Mesenchymal stem cell (in vitro differentiated cells and primary cell): ENCODE measurements at regions not wholly inside any gene's neighbourhood (a gene's known extent, or its start where the extent isn't known, plus 50 kb on each side); places are given as distances from the start of the nearest gene placed in this dataset.

Experiments used
- DNase-seq: peaks from one replicate; pipeline ENCODE4 v3.0.0-alpha.2; 2013
- H2AFZ ChIP-seq: one replicate; pipeline ENCODE4 v1.6.1; 2013; ENCODE audit warnings: low read depth, mild to moderate bottlenecking, control low read depth, inconsistent platforms, low read length, moderate library complexity
- H2AK5ac ChIP-seq: 2 replicates; pipeline ENCODE4 v1.6.1; 2013; ENCODE audit warnings: low read length, moderate library complexity, mild to moderate bottlenecking, inconsistent platforms; ENCODE audit not compliant: severe bottlenecking
- H2BK120ac ChIP-seq: one replicate; pipeline ENCODE4 v1.6.1; 2013; ENCODE audit warnings: low read depth, mild to moderate bottlenecking, inconsistent platforms, low read length, moderate library complexity
- H2BK12ac ChIP-seq, 2 experiments: one replicate each; pipeline ENCODE4 v1.6.1; 2013; ENCODE audit warnings: inconsistent platforms in 2 of 2, low read length in 2 of 2, mild to moderate bottlenecking in 2 of 2, moderate library complexity in 2 of 2, control low read depth in 1 of 2
- H2BK15ac ChIP-seq: one replicate; pipeline ENCODE4 v1.6.1; 2013; ENCODE audit warnings: mild to moderate bottlenecking, low read depth, inconsistent platforms; ENCODE audit not compliant: poor library complexity, severe bottlenecking
- H2BK5ac ChIP-seq: 2 replicates; pipeline ENCODE4 v1.6.1; 2013; ENCODE audit warnings: low read depth, mild to moderate bottlenecking, low read length, control low read depth, inconsistent platforms; ENCODE audit not compliant: poor library complexity, severe bottlenecking
- H3K14ac ChIP-seq, 2 experiments: one replicate each; pipeline ENCODE4 v1.6.1; 2013; ENCODE audit warnings: inconsistent platforms in 2 of 2, low read length in 2 of 2, control low read depth in 1 of 2, mild to moderate bottlenecking in 1 of 2, moderate library complexity in 1 of 2
- H3K18ac ChIP-seq, 2 experiments: one replicate each; pipeline ENCODE4 v1.6.1; 2013; ENCODE audit warnings: inconsistent platforms in 2 of 2, low read length in 2 of 2, control low read depth in 1 of 2, low read depth in 1 of 2, mild to moderate bottlenecking in 1 of 2
- H3K23ac ChIP-seq, 2 experiments: one replicate each; pipeline ENCODE4 v1.6.1; 2013; ENCODE audit warnings: inconsistent platforms in 2 of 2, low read length in 2 of 2, mild to moderate bottlenecking in 2 of 2, moderate library complexity in 2 of 2, control low read depth in 1 of 2
- H3K27ac ChIP-seq: 2 replicates; pipeline ENCODE4 v1.5.1; 2013; ENCODE audit warnings: mild to moderate bottlenecking, moderate library complexity, low read length, control low read depth, inconsistent platforms; ENCODE audit not compliant: poor library complexity, severe bottlenecking
- H3K27me3 ChIP-seq, 2 experiments: 2 replicates each; pipeline versions ENCODE4 v1.6.1 to v1.7.0; 2013; ENCODE audit warnings: low read length in 2 of 2, mild to moderate bottlenecking in 2 of 2, moderate library complexity in 2 of 2, control low read depth in 1 of 2, inconsistent platforms in 1 of 2; ENCODE audit not compliant: control insufficient read depth in 1 of 2, insufficient read depth in 1 of 2
- H3K36me3 ChIP-seq, 2 experiments: 2 replicates each; pipeline versions ENCODE4 v1.6.1 to v1.7.0; 2013; ENCODE audit warnings: low read length in 2 of 2, control low read depth in 1 of 2, inconsistent platforms in 1 of 2, low read depth in 1 of 2, mild to moderate bottlenecking in 1 of 2; ENCODE audit not compliant: insufficient read depth in 2 of 2, control insufficient read depth in 1 of 2
- H3K4ac ChIP-seq, 2 experiments: one replicate each; pipeline ENCODE4 v1.6.1; 2013; ENCODE audit warnings: inconsistent platforms in 2 of 2, low read length in 2 of 2, mild to moderate bottlenecking in 2 of 2, moderate library complexity in 2 of 2, control low read depth in 1 of 2, low read depth in 1 of 2
- H3K4me1 ChIP-seq: 2 replicates; pipeline ENCODE4 v1.6.1; 2013; ENCODE audit warnings: low read depth, low read length, control low read depth; ENCODE audit not compliant: control insufficient read depth, insufficient read depth
- H3K4me2 ChIP-seq: 2 replicates; pipeline ENCODE4 v1.6.1; 2013; ENCODE audit warnings: low read length, mild to moderate bottlenecking, inconsistent platforms; ENCODE audit not compliant: poor library complexity, severe bottlenecking
- H3K4me3 ChIP-seq, 2 experiments: 2 replicates each; pipeline versions ENCODE4 v1.5.1 to v1.7.0; 2013; ENCODE audit warnings: low read length in 2 of 2, mild to moderate bottlenecking in 2 of 2, control low read depth in 1 of 2, low read depth in 1 of 2; ENCODE audit not compliant: insufficient read depth in 1 of 2
- H3K79me1 ChIP-seq: replicated peaks from 2 replicates; pipeline ENCODE4 v1.6.1; 2013; ENCODE audit warnings: mild to moderate bottlenecking, control low read depth, low read length, inconsistent platforms; ENCODE audit not compliant: poor library complexity, severe bottlenecking
- H3K9ac ChIP-seq: 2 replicates; pipeline ENCODE4 v1.7.0; 2013; ENCODE audit warnings: mild to moderate bottlenecking, low read length, moderate library complexity
- H3K9me3 ChIP-seq: 2 replicates; pipeline ENCODE4 v1.7.0; 2013; ENCODE audit warnings: mild to moderate bottlenecking, low read length; ENCODE audit not compliant: control insufficient read depth
- H4K8ac ChIP-seq: one replicate; pipeline ENCODE4 v1.6.1; 2013; ENCODE audit warnings: inconsistent platforms, mild to moderate bottlenecking, low read length, moderate library complexity
- H4K91ac ChIP-seq: one replicate; pipeline ENCODE4 v1.6.1; 2013; ENCODE audit warnings: mild to moderate bottlenecking, low read length, inconsistent platforms
- WGBS: methylation state at CpG from one replicate; pipeline ENCODE4 v1.1.7; 2013; ENCODE audit warnings: mixed read lengths; 5-methylcytosine and 5-hydroxymethylcytosine counted together

- Histone ChIP-seq H2AFZ (no peak overlapping the region), H2BK12ac (no peak overlapping the region), H3K4me3 (no peak overlapping the region), H4K8ac (no peak overlapping the region), H3K9ac (no peak overlapping the region), H3K4me2 (no peak overlapping the region), H3K23ac (no peak overlapping the region), H3K79me1 (no peaks in the 10 kb centered on the region), H4K91ac (no peak overlapping the region), H2BK5ac (no peak overlapping the region), H2BK15ac (no peak overlapping the region), H2AK5ac (no peak overlapping the region), H3K27me3 (no peaks in the 10 kb centered on the region), H3K4me1 (no peaks in the 10 kb centered on the region), H3K4ac (no peak overlapping the region), H3K14ac (no peak overlapping the region), H3K27ac (no peak overlapping the region), H3K36me3 (no peaks in the 10 kb centered on the region), H3K18ac (no peak overlapping the region), H2BK120ac (no peak overlapping the region), H3K9me3 (no peaks in the 10 kb centered on the region)
- no peak for DNase-seq
- WGBS = no CpG with 5 or more reads among the region's 2 CpGs
These were observed 1796.9 kb downstream of the SLITRK5 start for GRCh38 chr13:89468081-89468480.

- no peak overlapping the region for H4K8ac ChIP-seq
- 89% methylated on average over 2 of the region's 3 CpGs for WGBS
These were observed 1799.7 kb downstream of the SLITRK5 start for GRCh38 chr13:89470901-89471300.

GRCh38 chr13:89474432-89474831 is 1803.3 kb downstream of the SLITRK5 start:
- H2BK15ac ChIP-seq = no peak overlapping the region
- no peaks in the 10 kb centered on the region for H3K79me1 ChIP-seq
- no peaks in the 10 kb centered on the region for H3K27me3 ChIP-seq
- no peak overlapping the region for H2BK120ac ChIP-seq
- no peak overlapping the region for H2AK5ac ChIP-seq
- no peak overlapping the region for H3K4me3 ChIP-seq
- H2BK5ac ChIP-seq = no peak overlapping the region
- H3K23ac ChIP-seq = no peak overlapping the region
- no peak overlapping the region for H2BK12ac ChIP-seq
- peaks cover 23% of the 10 kb centered on the region for H3K9me3 ChIP-seq
- no peak overlapping the region for H3K27ac ChIP-seq
- no peak overlapping the region for H4K8ac ChIP-seq
- no peak for DNase-seq
- no peak overlapping the region for H4K91ac ChIP-seq
- H3K4me2 ChIP-seq = no peak overlapping the region
- no peak overlapping the region for H3K4ac ChIP-seq
- H3K18ac ChIP-seq = no peak overlapping the region
- H3K14ac ChIP-seq = no peak overlapping the region
- H2AFZ ChIP-seq = no peak overlapping the region
- H3K36me3 ChIP-seq = no peaks in the 10 kb centered on the region
- H3K9ac ChIP-seq = no peak overlapping the region
- H3K4me1 ChIP-seq = no peaks in the 10 kb centered on the region

More at GRCh38 chr13:89470901-89471300, 1799.7 kb downstream of the SLITRK5 start:
- H3K18ac ChIP-seq = no peak overlapping the region
- H3K9me3 ChIP-seq = peaks cover 20% of the 10 kb centered on the region
- no peak overlapping the region for H3K23ac ChIP-seq
- H4K91ac ChIP-seq = no peak overlapping the region
- H2BK15ac ChIP-seq = no peak overlapping the region
- H2BK120ac ChIP-seq = no peak overlapping the region
- no peak overlapping the region for H3K14ac ChIP-seq
- H3K27me3 ChIP-seq = no peaks in the 10 kb centered on the region
- no peak overlapping the region for H2AK5ac ChIP-seq
- H3K4me3 ChIP-seq = no peak overlapping the region
- no peaks in the 10 kb centered on the region for H3K4me1 ChIP-seq
- no peaks in the 10 kb centered on the region for H3K36me3 ChIP-seq
- H3K79me1 ChIP-seq = no peaks in the 10 kb centered on the region
- no peak overlapping the region for H2BK12ac ChIP-seq
- H3K27ac ChIP-seq = no peak overlapping the region
- H3K4ac ChIP-seq = no peak overlapping the region
- no peak overlapping the region for H3K4me2 ChIP-seq
- DNase-seq = no peak
- no peak overlapping the region for H3K9ac ChIP-seq
- no peak overlapping the region for H2AFZ ChIP-seq
- H2BK5ac ChIP-seq = no peak overlapping the region

GRCh38 chr13:89486065-89486464 is 1814.9 kb downstream of the SLITRK5 start:
- no peak for DNase-seq
- WGBS = no CpG with 5 or more reads among the region's 1 CpG
- H3K14ac ChIP-seq = no peak overlapping the region
- no peak overlapping the region for H4K8ac ChIP-seq
- no peak overlapping the region for H3K4me3 ChIP-seq
- no peak overlapping the region for H3K4ac ChIP-seq
- no peak overlapping the region for H3K18ac ChIP-seq
- no peak overlapping the region for H3K27ac ChIP-seq
- H3K9me3 ChIP-seq = no peaks in the 10 kb centered on the region
- H3K9ac ChIP-seq = no peak overlapping the region
- H3K36me3 ChIP-seq = no peaks in the 10 kb centered on the region
- H2BK15ac ChIP-seq = no peak overlapping the region
- no peak overlapping the region for H3K23ac ChIP-seq
- H3K79me1 ChIP-seq = no peaks in the 10 kb centered on the region
- H2BK120ac ChIP-seq = no peak overlapping the region
- no peaks in the 10 kb centered on the region for H3K27me3 ChIP-seq
- H3K4me1 ChIP-seq = no peaks in the 10 kb centered on the region
- H2AFZ ChIP-seq = no peak overlapping the region
- H2BK12ac ChIP-seq = no peak overlapping the region
- H2BK5ac ChIP-seq = no peak overlapping the region
- H3K4me2 ChIP-seq = no peak overlapping the region
- H4K91ac ChIP-seq = no peak overlapping the region
- H2AK5ac ChIP-seq = no peak overlapping the region
